Activated T-cell treated with anti-CD3 and anti-CD28 coated beads, Interleukin-2, amount 50 U/mL, for 48 hours (primary cell): ENCODE measurements at regions not wholly inside any gene's neighbourhood (a gene's known extent, or its start where the extent isn't known, plus 50 kb on each side); places are given as distances from the start of the nearest gene placed in this dataset.
A peak's percentile ranks its signal among the peaks of the same experiment; 100 is the strongest.
"Not testable (repeated sequence)": the region's sequence is repeated elsewhere in the genome, so short reads cannot be mapped to it uniquely, and the experiment has no call there.

Experiments
- DNase-seq, 2 experiments: peaks; one replicate each; pipeline ENCODE4 v3.0.0-alpha.2; 2020

DNA sequence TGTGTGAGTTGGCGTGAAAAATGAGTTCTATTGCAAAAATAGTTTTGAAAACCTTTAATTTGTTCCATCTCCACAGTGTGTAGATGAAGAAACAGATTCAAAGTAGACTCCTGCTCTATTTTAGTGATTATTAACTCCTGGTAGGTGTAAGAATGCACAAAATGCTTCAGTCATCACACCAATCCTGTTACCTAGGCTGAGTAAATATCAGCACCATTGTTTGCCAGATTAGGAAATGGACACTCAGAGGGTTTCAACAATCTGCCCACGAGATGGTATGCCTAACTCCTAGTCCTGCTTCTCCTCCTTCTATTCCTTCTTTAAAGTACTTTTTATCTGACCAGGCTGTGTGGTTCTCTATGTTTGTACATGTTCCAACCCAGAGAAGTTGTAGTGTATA, 108.9 kb upstream of the AHI1 start:
- no peak for DNase-seq

DNA sequence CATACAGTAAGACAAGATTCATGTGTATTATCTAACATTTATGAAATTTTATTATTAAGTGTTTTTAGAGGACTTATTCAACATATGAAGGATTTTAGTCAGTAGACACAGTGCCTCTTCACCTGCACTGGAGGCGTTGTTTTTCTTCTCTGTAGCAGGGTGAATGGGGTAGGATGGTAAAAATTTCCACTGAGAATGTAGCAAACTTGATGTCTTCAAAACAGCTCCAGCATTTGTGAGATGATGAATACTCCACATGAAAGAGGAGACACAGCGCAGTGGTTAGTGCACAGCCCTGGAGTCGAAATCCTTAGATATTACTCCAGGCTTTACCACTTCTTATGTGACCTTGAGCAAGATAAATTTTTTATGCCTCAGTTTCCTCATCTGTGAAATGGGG, 110.5 kb upstream of the AHI1 start:
- no peak for DNase-seq

- DNase-seq, result not testable (repeated sequence)
Observed at GRCh38 chr6:135610192-135610591, 112.7 kb upstream of the AHI1 start.

DNA sequence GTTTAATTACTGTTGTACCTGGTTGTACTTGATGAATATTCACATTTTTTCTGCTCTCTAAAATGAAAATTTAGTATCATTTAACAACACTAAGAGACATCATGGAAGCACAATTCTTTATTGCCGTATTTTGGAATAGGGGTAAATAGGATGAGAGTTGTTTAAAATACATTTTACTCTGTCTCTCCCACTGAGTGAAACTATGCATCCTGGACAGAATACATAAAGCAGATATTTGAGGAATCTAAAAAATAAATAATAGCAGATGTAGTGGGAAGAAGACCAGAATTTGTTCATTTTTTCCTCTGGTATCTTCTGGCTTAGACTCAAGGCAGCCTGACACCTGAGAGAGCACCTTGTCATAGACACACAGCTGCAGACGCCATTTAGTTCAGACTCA, 119.1 kb upstream of the AHI1 start:
- DNase-seq, result no peak

GRCh38 chr6:135617222-135617621, 119.7 kb upstream of the AHI1 start:
- no peak for DNase-seq

DNA sequence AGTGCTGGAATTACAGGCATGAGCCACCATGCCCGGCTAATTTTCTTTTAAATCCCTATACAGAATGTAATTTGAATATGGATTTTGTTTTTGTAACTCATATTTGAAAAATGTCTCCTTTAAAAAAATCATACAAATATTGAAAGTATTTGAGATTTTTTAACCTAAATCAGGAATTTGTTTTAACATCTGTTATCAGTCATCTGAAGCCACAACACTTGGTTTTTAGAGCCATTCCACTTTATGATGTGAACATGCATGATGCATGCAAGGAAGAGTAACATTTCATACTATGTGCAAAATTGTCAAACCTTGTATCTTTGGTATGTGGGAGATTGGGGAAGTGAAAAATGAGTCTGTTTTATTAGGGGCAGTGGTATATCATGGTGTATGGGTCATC, 124.5 kb upstream of the AHI1 start:
- no peak for DNase-seq

DNA sequence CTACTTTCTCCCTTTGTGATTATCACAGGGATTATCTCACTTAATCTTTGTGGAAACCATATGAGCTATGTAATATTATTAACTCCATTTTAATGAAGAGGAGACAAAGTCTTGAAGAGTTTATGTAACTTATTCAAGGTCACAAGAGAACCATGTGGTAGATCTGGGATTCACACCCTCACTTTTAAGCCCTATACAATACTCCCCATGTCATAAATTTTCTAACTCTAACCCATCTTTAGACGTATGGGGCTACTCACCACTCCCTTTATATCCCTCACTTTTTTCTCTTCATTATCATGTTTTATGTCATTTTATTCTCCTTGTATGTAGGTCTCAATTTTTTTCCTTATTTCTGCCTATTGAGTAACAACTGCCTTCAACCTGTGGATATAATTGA, 126.4 kb upstream of the AHI1 start:
- no peak for DNase-seq

- no peak for DNase-seq
Observed at GRCh38 chr6:135624402-135625295, 127.1 kb upstream of the AHI1 start.

GRCh38 chr6:135626001-135626400, 128.5 kb upstream of the AHI1 start:
- DNase-seq, result not testable (repeated sequence)

DNA sequence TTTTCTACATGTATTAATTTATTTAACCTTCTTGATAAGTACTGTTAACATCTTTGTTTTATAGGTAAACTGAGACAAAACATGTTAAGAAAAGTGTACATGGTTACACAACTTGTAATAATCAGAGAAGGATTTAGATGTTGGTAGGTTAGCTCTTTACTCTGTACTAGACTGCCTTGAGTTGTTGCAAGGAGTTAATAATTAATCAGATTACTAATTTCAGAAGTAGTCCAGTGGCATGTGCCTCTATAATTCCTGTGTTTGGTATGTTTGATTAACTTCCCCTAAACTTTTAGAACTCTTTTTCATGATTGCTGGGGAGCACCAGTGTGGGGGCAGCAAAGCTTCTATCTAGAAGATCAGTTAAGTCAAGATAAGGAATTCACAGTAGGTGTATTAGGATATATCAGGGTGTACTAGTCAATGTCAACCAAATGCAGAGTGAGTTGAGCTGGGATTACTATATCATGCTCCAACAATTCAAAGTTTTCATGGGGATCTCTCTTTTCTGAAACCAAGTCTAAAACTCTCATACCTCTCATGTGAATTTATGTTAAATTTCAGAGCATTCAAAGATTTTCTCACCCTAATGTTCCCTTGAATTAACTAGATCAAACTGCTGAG, 129.7 kb upstream of the AHI1 start:
- no peak for DNase-seq

- DNase-seq, result no peak
Observed at GRCh38 chr6:135630789-135631376, 133.3 kb upstream of the AHI1 start.

- DNase-seq, result no peak
Observed at GRCh38 chr6:135631821-135632220, 134.3 kb upstream of the AHI1 start.

DNA sequence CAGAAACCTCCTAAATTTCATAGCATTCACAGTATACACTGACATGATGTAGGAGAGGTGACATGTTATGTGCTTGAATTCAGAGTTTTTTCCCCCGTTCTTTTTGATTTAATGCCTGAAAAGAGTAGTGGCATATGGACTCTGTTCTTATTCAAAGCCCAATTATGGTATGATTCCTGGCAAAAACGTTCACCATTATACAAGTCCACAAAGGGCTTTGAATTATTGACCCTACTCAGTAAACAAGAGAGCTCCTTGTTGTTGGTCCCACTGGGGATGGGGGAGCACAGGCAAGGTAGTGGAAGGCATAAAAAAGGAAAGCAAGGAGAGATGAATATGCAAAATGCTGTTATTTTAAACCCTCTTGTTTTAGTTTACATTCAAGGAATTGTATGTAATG, 136.0 kb upstream of the AHI1 start:
- no peak for DNase-seq

- DNase-seq, result no peak
Observed at GRCh38 chr6:135637701-135638100, 140.2 kb upstream of the AHI1 start.

- no peak for DNase-seq
Observed at GRCh38 chr6:135638108-135638507, 140.6 kb upstream of the AHI1 start.

DNA sequence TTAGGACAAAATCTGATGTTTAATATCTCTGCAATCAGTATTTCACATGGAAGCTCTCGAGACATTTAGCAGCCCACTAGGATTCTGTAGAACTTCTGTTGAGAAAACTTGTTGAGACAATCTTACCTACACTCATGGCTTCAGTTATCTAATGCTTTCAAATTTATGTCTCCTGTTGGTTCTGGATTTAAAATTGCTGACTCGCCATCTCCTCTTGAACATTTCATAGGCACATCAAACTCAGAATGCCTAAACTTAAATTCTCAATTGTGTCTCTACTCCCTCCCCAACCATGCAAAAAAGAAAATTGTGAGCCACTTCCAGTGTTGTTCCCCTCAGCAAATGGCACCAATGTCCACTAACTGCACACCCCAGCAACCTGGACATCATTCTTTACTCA, 142.5 kb upstream of the AHI1 start:
- DNase-seq, result no peak

- DNase-seq, result no peak
Observed at GRCh38 chr6:135640449-135641111, 143.0 kb upstream of the AHI1 start.

DNA sequence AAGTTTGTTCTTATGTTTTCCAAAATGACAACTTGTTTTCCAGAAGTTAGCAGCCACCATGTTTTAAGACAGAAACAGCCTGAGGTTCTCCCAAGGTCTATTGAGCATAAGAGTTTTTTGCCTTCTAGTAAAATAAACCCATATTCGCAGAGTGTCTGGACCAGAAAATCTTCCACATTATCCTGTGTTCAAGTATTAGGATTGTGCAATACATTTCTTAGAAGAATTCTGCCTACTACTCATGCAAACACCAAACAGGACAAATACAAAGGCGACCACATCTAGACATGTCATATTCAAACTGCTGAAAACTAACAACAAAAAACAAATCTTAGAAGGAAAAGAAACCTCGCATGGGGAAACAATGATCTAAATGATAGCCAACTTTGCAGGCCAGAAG, 145.4 kb upstream of the AHI1 start:
- DNase-seq, result no peak

GRCh38 chr6:135644394-135644793, 146.9 kb upstream of the AHI1 start:
- no peak for DNase-seq

- peak in 1 of 2 experiments; percentile 51 for DNase-seq
Observed at GRCh38 chr6:135647521-135647920, 150.0 kb upstream of the AHI1 start.

DNA sequence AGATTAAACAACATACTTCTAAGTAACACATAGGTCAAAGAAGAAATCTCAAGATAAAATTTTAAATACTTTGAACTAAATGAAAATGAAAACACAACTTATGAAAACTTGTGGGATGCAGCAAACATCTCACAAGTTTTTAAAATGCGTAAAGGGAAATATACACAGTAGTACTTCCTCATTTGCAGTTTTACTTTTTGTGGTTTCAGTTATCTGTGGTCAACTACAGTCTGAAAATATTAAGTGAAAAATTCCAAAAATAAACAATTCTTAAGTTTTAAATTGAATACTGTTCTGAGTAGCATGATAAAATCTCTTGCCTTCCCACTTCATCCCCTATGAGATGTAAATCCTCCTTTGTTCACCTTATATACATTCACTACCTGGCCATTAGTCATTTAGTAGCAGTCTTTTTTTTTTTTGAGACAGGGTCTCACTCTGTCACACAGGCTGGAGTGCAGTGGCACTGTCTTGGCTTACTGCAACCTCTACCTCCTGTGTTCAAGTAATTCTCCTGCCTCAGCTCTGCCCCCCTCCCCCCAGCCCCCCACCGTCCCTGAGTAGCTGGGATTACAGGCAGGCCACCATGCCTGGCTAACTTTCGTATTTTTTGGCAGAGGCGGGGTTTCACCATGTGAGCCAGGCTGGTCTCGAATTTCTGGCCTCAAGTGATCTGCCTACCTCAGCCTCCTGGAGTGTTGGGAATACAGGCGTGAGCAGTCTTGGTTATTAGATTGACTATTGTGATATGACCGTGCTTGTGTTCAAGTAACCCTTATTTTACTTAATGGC, 154.6 kb upstream of the AHI1 start:
- no peak for DNase-seq

DNA sequence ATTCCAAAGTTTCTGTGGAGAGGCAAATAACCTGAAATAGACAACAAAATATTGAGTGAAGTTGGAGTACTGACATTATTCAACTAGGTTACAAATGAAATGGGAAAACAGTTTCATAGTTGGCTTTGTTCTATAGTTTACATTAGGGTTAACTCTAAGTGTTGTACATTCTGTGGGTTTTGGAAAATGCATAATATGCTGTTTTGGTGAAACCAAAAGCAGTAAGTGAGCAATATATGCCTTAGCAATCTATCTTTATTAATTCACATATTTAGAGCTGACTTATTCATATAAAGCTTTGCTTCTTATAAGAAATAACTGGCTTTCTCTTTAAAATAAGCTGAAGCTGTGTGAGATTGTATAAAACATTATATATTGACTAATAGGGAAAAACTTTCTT, 157.5 kb upstream of the AHI1 start:
- no peak for DNase-seq

DNA sequence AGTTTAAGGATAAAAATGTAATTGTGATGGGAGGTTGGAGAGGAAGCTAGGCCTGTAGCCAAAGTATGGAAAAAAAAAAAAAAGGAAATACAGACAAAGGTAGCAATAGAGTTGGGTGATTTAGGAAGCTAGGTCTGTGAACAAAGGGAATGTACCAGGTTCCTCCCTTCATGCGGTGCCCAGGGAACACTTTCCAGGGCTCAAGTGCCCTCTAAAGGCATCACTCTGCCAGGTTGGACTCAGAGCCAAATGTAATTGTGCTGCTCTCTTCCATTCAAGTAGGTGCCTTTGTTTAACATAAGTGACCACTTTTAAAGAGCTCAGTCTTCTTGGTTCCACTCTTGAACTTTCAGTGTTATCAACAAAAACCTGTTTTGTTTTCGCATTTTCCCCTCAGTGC, 159.7 kb upstream of the AHI1 start:
- no peak for DNase-seq
